Neural cell (in vitro differentiated cells): ENCODE measurements at regions not wholly inside any gene's neighbourhood (a gene's known extent, or its start where the extent isn't known, plus 50 kb on each side); places are given as distances from the start of the nearest gene placed in this dataset.

ENCODE experiments used
- H2AFZ ChIP-seq: fragments of 200-600, 300-800 bp; sonication (generic), shearing (Covaris generic); 2 replicates; pipeline ENCODE4 v1.6.0; 2014; ENCODE audit warnings: low read depth, mild to moderate bottlenecking, antibody characterized with exemption, low read length, moderate library complexity
- H3F3A ChIP-seq: fragments of 200-600 bp; shearing (Covaris generic); 2 replicates; pipeline ENCODE4 v1.6.1; 2016; ENCODE audit warnings: mild to moderate bottlenecking, moderate library complexity, mixed read lengths, antibody characterized with exemption, low read length; ENCODE audit not compliant: insufficient read depth, poor library complexity, severe bottlenecking
- H3K27ac ChIP-seq: fragments of 200-600, 300-800 bp; sonication (generic), shearing (Covaris generic); 2 replicates; pipeline ENCODE4 v1.5.1; 2014; ENCODE audit warnings: mild to moderate bottlenecking, low read length, moderate library complexity
- H3K27me3 ChIP-seq: fragments of 300-800, 200-600 bp; sonication (generic), shearing (Covaris generic); 2 replicates; pipeline ENCODE4 v1.6.0; 2014; ENCODE audit warnings: mild to moderate bottlenecking, low read depth, low read length, moderate library complexity; ENCODE audit not compliant: insufficient read depth
- H3K36me3 ChIP-seq: fragments of 300-800, 200-600 bp; sonication (generic), shearing (Covaris generic); 2 replicates; pipeline ENCODE4 v1.5.1; 2014; ENCODE audit warnings: mild to moderate bottlenecking, antibody characterized with exemption, low read length, moderate library complexity; ENCODE audit not compliant: insufficient read depth
- H3K4me2 ChIP-seq: fragments of 300-800, 200-600 bp; sonication (generic), shearing (Covaris generic); 2 replicates; pipeline ENCODE4 v1.6.0; 2014; ENCODE audit warnings: mild to moderate bottlenecking, low read length
- H3K4me3 ChIP-seq: fragments of 300-800, 200-600 bp; sonication (generic), shearing (Covaris generic); 2 replicates; pipeline ENCODE4 v1.5.1; 2014; ENCODE audit warnings: mild to moderate bottlenecking, low read length, moderate library complexity
- H3K79me2 ChIP-seq: fragments of 200-600 bp; shearing (Covaris generic); replicated peaks from 2 replicates; pipeline ENCODE4 v1.6.0; 2014; ENCODE audit warnings: mild to moderate bottlenecking, low read length, moderate library complexity; ENCODE audit not compliant: insufficient read depth
- H3K9ac ChIP-seq: fragments of 300-800, 200-600 bp; sonication (generic), shearing (Covaris generic); 2 replicates; pipeline ENCODE4 v1.6.1; 2016; ENCODE audit warnings: mild to moderate bottlenecking, low read length, mixed read lengths
- H3K9me2 ChIP-seq: fragments of 200-600 bp; shearing (Covaris generic); 2 replicates; pipeline ENCODE4 v1.6.1; 2016; ENCODE audit warnings: mild to moderate bottlenecking, low read length, mixed read lengths; ENCODE audit not compliant: insufficient read depth
- H3K9me3 ChIP-seq: fragments of 200-600, 300-800 bp; sonication (generic), shearing (Covaris generic); 2 replicates; pipeline ENCODE4 v1.6.1; 2016; ENCODE audit warnings: mild to moderate bottlenecking, mixed run types, low read length, moderate library complexity, mixed read lengths
- H4K20me1 ChIP-seq: fragments of 200-600 bp; shearing (Covaris generic); 2 replicates; pipeline ENCODE4 v1.6.1; 2016; ENCODE audit warnings: mild to moderate bottlenecking, mixed run types; ENCODE audit not compliant: insufficient read depth
- CTCF ChIP-seq: fragments of 450-650 bp; IDR thresholded peaks from 2 replicates; pipeline ENCODE4 v1.5.1; 2014; ENCODE audit warnings: antibody characterized with exemption, mild to moderate bottlenecking, moderate library complexity; ENCODE audit not compliant: poor library complexity, severe bottlenecking
- EP300 ChIP-seq: fragments of 450-650 bp; conservative IDR thresholded peaks from 2 replicates; pipeline ENCODE4 v1.6.1; 2014; ENCODE audit warnings: antibody characterized with exemption, mild to moderate bottlenecking, moderate library complexity; ENCODE audit not compliant: poor library complexity, severe bottlenecking
- EZH2 ChIP-seq: fragments of 200-600, 300-800 bp; shearing (Covaris generic), sonication (generic); IDR thresholded peaks from 2 replicates; pipeline ENCODE4 v1.6.1; 2014; ENCODE audit warnings: antibody characterized with exemption, low read length, borderline replicate concordance, mild to moderate bottlenecking; ENCODE audit not compliant: insufficient read depth, poor library complexity, severe bottlenecking
- MXI1 ChIP-seq: fragments of 450-650 bp; conservative IDR thresholded peaks from 2 replicates; pipeline ENCODE4 v1.6.1; 2014; ENCODE audit warnings: antibody characterized with exemption, mild to moderate bottlenecking; ENCODE audit not compliant: poor library complexity, severe bottlenecking
- POLR2AphosphoS5 ChIP-seq: IDR thresholded peaks from 2 replicates; pipeline ENCODE4 v1.6.1; 2012
- RAD21 ChIP-seq: fragments of 450-650 bp; conservative IDR thresholded peaks from 2 replicates; pipeline ENCODE4 v1.6.1; 2014; ENCODE audit warnings: antibody characterized with exemption, mild to moderate bottlenecking, moderate library complexity
- REST ChIP-seq: IDR thresholded peaks from 2 replicates; pipeline ENCODE4 v1.6.1; 2012; ENCODE audit warnings: borderline replicate concordance
- SMC3 ChIP-seq: fragments of 450-650 bp; conservative IDR thresholded peaks from 2 replicates; pipeline ENCODE4 v1.6.1; 2014; ENCODE audit warnings: antibody characterized with exemption, mild to moderate bottlenecking, moderate library complexity; ENCODE audit not compliant: poor library complexity
- TAF1 ChIP-seq: IDR thresholded peaks from 2 replicates; pipeline ENCODE4 v1.6.1; 2012; ENCODE audit warnings: low read depth

DNA sequence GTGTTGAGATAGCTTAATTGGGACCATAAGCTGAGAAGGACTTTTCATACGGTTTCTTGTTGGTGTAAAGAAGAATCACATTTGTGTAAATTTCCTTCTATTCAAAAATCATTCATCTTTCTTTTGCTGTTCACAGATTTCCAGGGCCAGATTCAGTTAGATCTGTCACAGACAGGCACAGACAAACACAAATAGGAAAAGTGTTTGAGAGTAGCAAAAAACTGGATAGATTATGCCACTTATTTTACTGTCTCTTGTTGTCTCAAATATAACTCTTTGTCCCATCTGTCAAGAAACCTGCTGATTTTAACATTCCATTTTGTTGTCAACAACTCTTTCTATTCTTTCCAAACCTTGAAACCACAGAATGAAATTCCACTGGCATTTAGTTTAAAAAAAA, 142.8 kb downstream of the ID4 start:
- no peaks in the 10 kb centered on the region for H3K9me3 ChIP-seq
- no peaks in the 10 kb centered on the region for H3K36me3 ChIP-seq
- no peaks in the 10 kb centered on the region for H4K20me1 ChIP-seq
- H3F3A ChIP-seq, result peaks cover 9% of the 10 kb centered on the region
- TF ChIP-seq CTCF (no peak), SMC3 (no peak), POLR2AphosphoS5 (no peak), EZH2 (no peak), EP300 (no peak), REST (no peak), RAD21 (no peak), TAF1 (no peak), MXI1 (no peak)
- no peak overlapping the region for H3K9ac ChIP-seq
- H3K4me3 ChIP-seq, result no peak overlapping the region
- no peaks in the 10 kb centered on the region for H3K9me2 ChIP-seq
- peak overlapping the region; percentile 60 for H3K4me2 ChIP-seq
- no peak overlapping the region for H3K27ac ChIP-seq
- no peaks in the 10 kb centered on the region for H3K27me3 ChIP-seq
- H3K79me2 ChIP-seq, result no peaks in the 10 kb centered on the region
- no peak overlapping the region for H2AFZ ChIP-seq

- H3K27ac ChIP-seq, result peak overlapping the region; percentile 90
- H3F3A ChIP-seq, result no peaks in the 10 kb centered on the region
- no peaks in the 10 kb centered on the region for H3K9me3 ChIP-seq
- no peaks in the 10 kb centered on the region for H3K79me2 ChIP-seq
- H4K20me1 ChIP-seq, result no peaks in the 10 kb centered on the region
- H3K9me2 ChIP-seq, result no peaks in the 10 kb centered on the region
- TF ChIP-seq RAD21 (peak; percentile 27), EP300 (peak; percentile 94), SMC3 (peak; percentile 21), REST (no peak), MXI1 (peak; percentile 42), POLR2AphosphoS5 (peak; percentile 59), CTCF (peak; percentile 10), EZH2 (no peak)
- H3K36me3 ChIP-seq, result no peaks in the 10 kb centered on the region
- peak overlapping the region; percentile 22 for H3K4me2 ChIP-seq
- peak overlapping the region; percentile 36 for H3K4me3 ChIP-seq
- H2AFZ ChIP-seq, result no peak overlapping the region
- no peaks in the 10 kb centered on the region for H3K27me3 ChIP-seq
- H3K9ac ChIP-seq, result peak overlapping the region; percentile 53
Observed at GRCh38 chr6:19983374-19983773, 146.2 kb downstream of the ID4 start.
